OCI-LY7 (cell line): ENCODE measurements at regions not wholly inside any gene's neighbourhood (a gene's known extent, or its start where the extent isn't known, plus 50 kb on each side); places are given as distances from the start of the nearest gene placed in this dataset.

Experiments
- BruUV-seq: library from RNA; stranded (reverse); fragments of 400-500 nt; replicated peaks from 2 replicates; lab custom pipeline; 2021; lab: Mats Ljungman, UMichigan
- CTCF ChIA-PET: fragments of 300-600 bp; sonication (Branson Sonifier 250); formaldehyde crosslinking; loops from one replicate; lab custom pipeline; 2022; ENCODE audit warnings: antibody characterized with exemption; ENCODE audit not compliant: unreplicated experiment; lab: Charles Lee
- POLR2A ChIA-PET: fragments of 300-600 bp; sonication (Branson Sonifier 250); formaldehyde crosslinking; loops from one replicate; lab custom pipeline; 2022; ENCODE audit warnings: antibody characterized with exemption; lab: Charles Lee
- DNase-seq: peaks from one replicate; pipeline ENCODE4 v3.0.0-alpha.2; 2015; ENCODE audit warnings: low spot score
- H2AFZ ChIP-seq: fragments of 200-600 bp; sonication (generic), shearing (Covaris generic); 2 replicates; pipeline ENCODE4 v1.6.1; 2014; ENCODE audit warnings: mild to moderate bottlenecking, antibody characterized with exemption, low read length, moderate library complexity
- H3K27ac ChIP-seq: fragments of 200-600 bp; sonication (generic); 2 replicates; pipeline ENCODE4 v1.5.1; 2014; ENCODE audit warnings: mixed run types, low read depth, mild to moderate bottlenecking, moderate library complexity, low read length, inconsistent platforms; ENCODE audit not compliant: poor library complexity, severe bottlenecking
- H3K36me3 ChIP-seq: fragments of 200-600 bp; sonication (generic); 2 replicates; pipeline ENCODE4 v1.6.1; 2014; ENCODE audit warnings: mild to moderate bottlenecking, antibody characterized with exemption, low read length, moderate library complexity, mixed read lengths; ENCODE audit not compliant: insufficient read depth
- H3K4me1 ChIP-seq: fragments of 200-600 bp; sonication (generic); 2 replicates; pipeline ENCODE4 v1.5.1; 2014; ENCODE audit warnings: mild to moderate bottlenecking, low read length; ENCODE audit not compliant: insufficient read depth, poor library complexity, severe bottlenecking
- H3K4me2 ChIP-seq: fragments of 200-600 bp; sonication (generic); 2 replicates; pipeline ENCODE4 v1.6.1; 2014; ENCODE audit warnings: mild to moderate bottlenecking, low read length
- H3K4me3 ChIP-seq: fragments of 200-600 bp; sonication (generic); 2 replicates; pipeline ENCODE4 v1.5.1; 2014; ENCODE audit warnings: mild to moderate bottlenecking, low read depth, low read length; ENCODE audit not compliant: poor library complexity, severe bottlenecking
- H3K79me2 ChIP-seq: fragments of 200-600 bp; sonication (generic); 2 replicates; pipeline ENCODE4 v1.6.1; 2016; ENCODE audit warnings: low read depth, mild to moderate bottlenecking, low read length, moderate library complexity, mixed read lengths; ENCODE audit not compliant: insufficient read depth
- H3K9me2 ChIP-seq: fragments of 200-600 bp; sonication (generic); 2 replicates; pipeline ENCODE4 v1.6.1; 2016; ENCODE audit warnings: mild to moderate bottlenecking, low read length, mixed read lengths; ENCODE audit not compliant: insufficient read depth
- H3K9me3 ChIP-seq: fragments of 200-600 bp; sonication (generic); 2 replicates; pipeline ENCODE4 v1.6.1; 2014; ENCODE audit warnings: mild to moderate bottlenecking, mixed run types, low read length, mixed read lengths
- H4K20me1 ChIP-seq: fragments of 200-600 bp; sonication (generic); 2 replicates; pipeline ENCODE4 v1.6.1; 2014; ENCODE audit warnings: mild to moderate bottlenecking, antibody characterized with exemption, low read length, moderate library complexity, mixed read lengths; ENCODE audit not compliant: insufficient read depth
- EZH2phosphoT487 ChIP-seq: fragments of 200-600 bp; sonication (generic); IDR thresholded peaks from 2 replicates; pipeline ENCODE4 v1.6.1; 2018; ENCODE audit warnings: low read depth, borderline replicate concordance, mild to moderate bottlenecking, mixed run types, antibody characterized with exemption, low read length, moderate library complexity, mixed read lengths
- intact Hi-C: fragments of 100-400 bp; cut with micrococcal nuclease; formaldehyde crosslinking; loops from one replicate; pipeline ENCODE4 v1.10.0; 2022; ENCODE audit not compliant: unreplicated experiment
- TF ChIP-seq, protein P1 (sequence below): fragments of 200-600 bp; sonication (generic); conservative IDR thresholded peaks from 2 replicates; pipeline ENCODE4 v1.5.1; 2014; ENCODE audit warnings: mild to moderate bottlenecking, antibody characterized with exemption, low read length, moderate library complexity, mixed read lengths

DNA sequence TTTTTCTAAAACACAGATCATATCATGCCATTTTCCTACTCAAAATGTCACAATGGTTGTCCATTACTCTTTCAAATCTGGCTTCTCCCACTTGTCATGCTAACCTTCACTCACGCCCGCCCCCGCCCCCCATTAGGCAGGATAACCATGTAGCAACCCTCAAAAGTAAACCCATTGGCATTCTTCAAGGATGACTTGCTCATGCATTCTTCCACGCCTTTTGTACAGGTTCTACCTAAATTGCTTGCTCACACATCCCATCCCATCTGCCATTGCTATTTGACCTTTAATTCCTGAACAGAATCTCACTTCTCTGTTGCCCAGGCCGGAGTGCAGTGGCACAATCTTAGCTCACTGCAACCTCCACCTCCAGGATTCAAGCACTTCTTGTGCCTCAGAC is 389.3 kb downstream of the MCTP2 start:
- no peaks in the 10 kb centered on the region for H3K4me1 ChIP-seq
- ChIA-PET CTCF (no interaction called here), POLR2A (no interaction called here)
- H3K4me2 ChIP-seq, result no peak overlapping the region
- H4K20me1 ChIP-seq, result no peaks in the 10 kb centered on the region
- no peak overlapping the region for H3K4me3 ChIP-seq
- no peak for DNase-seq
- H3K27ac ChIP-seq, result no peak overlapping the region
- intact Hi-C loops, result no loop called here
- no peaks in the 10 kb centered on the region for H3K36me3 ChIP-seq
- TF ChIP-seq, protein P1, sequence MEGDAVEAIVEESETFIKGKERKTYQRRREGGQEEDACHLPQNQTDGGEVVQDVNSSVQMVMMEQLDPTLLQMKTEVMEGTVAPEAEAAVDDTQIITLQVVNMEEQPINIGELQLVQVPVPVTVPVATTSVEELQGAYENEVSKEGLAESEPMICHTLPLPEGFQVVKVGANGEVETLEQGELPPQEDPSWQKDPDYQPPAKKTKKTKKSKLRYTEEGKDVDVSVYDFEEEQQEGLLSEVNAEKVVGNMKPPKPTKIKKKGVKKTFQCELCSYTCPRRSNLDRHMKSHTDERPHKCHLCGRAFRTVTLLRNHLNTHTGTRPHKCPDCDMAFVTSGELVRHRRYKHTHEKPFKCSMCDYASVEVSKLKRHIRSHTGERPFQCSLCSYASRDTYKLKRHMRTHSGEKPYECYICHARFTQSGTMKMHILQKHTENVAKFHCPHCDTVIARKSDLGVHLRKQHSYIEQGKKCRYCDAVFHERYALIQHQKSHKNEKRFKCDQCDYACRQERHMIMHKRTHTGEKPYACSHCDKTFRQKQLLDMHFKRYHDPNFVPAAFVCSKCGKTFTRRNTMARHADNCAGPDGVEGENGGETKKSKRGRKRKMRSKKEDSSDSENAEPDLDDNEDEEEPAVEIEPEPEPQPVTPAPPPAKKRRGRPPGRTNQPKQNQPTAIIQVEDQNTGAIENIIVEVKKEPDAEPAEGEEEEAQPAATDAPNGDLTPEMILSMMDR, result no peak
- no peak for TF ChIP-seq EZH2phosphoT487
- H3K79me2 ChIP-seq, result no peaks in the 10 kb centered on the region
- H3K9me2 ChIP-seq, result no peaks in the 10 kb centered on the region
- H3K9me3 ChIP-seq, result no peaks in the 10 kb centered on the region
- no TSS peak for BruUV-seq
- H2AFZ ChIP-seq, result no peak overlapping the region

DNA sequence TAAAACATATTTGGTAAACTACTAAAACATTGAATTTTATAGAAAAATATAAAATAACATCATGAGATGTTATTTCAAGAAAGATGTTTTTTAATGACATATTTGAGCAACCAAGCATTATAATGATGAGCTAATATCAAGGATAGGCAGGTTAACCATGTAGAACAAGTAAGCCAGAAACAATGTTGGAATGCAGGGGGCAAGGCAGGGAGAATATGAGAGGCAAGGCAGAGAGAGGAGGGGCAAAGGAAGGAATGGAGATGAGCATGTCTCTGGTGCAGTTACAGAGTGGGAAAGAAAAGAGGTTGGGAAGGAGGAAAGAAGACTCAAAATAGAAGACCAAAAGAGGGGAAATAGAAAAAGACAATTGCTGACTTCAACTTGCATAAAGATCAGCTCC is 390.4 kb downstream of the MCTP2 start:
- POLR2A ChIA-PET, result no interaction called here
- H3K4me1 ChIP-seq, result no peaks in the 10 kb centered on the region
- CTCF ChIA-PET, result no interaction called here
- H3K9me3 ChIP-seq, result no peaks in the 10 kb centered on the region
- no peak overlapping the region for H2AFZ ChIP-seq
- no peak for DNase-seq
- H4K20me1 ChIP-seq, result no peaks in the 10 kb centered on the region
- H3K9me2 ChIP-seq, result no peaks in the 10 kb centered on the region
- BruUV-seq, result no TSS peak
- no peak overlapping the region for H3K4me3 ChIP-seq
- H3K79me2 ChIP-seq, result no peaks in the 10 kb centered on the region
- TF ChIP-seq EZH2phosphoT487, result no peak
- TF ChIP-seq, protein P1, result no peak
- H3K4me2 ChIP-seq, result no peak overlapping the region
- H3K36me3 ChIP-seq, result no peaks in the 10 kb centered on the region
- intact Hi-C loops, result no loop called here
- no peak overlapping the region for H3K27ac ChIP-seq

GRCh38 chr15:94626949-94627348 is 395.6 kb downstream of the MCTP2 start:
- no peak overlapping the region for H3K27ac ChIP-seq
- no peak overlapping the region for H2AFZ ChIP-seq
- no peaks in the 10 kb centered on the region for H4K20me1 ChIP-seq
- no peak overlapping the region for H3K4me2 ChIP-seq
- peaks cover 8% of the 10 kb centered on the region for H3K4me1 ChIP-seq
- no peak for DNase-seq
- no peak for TF ChIP-seq EZH2phosphoT487
- TF ChIP-seq, protein P1, result no peak
- no peaks in the 10 kb centered on the region for H3K36me3 ChIP-seq
- no peaks in the 10 kb centered on the region for H3K9me2 ChIP-seq
- POLR2A ChIA-PET, result interaction anchor here (0.6 kb wide), 1 partner anchor 21 kb away, joined by 4 read pairs; no protein-coding TSS in a partner anchor
- CTCF ChIA-PET, result no interaction called here
- BruUV-seq, result no TSS peak
- H3K79me2 ChIP-seq, result no peaks in the 10 kb centered on the region
- no peaks in the 10 kb centered on the region for H3K9me3 ChIP-seq
- H3K4me3 ChIP-seq, result no peak overlapping the region
- intact Hi-C loops, result no loop called here
